ENCODE measurements at regions not wholly inside any gene's neighbourhood (a gene's known extent, or its start where the extent isn't known, plus 50 kb on each side); places are given as distances from the start of the nearest gene placed in this dataset.

GRCh38 chr20:60948224-60948623, 303.8 kb upstream of the CDH4 start:
- DNase-seq (ENCODE audit: low read depth), result no peak
- TF ChIP-seq CTCF (IDR thresholded peaks at IDR 0.05; ENCODE audit: insufficient read depth, low read depth, low read length), result no peak
- no peak overlapping the region for H3K4me3 ChIP-seq (ENCODE audit: low read depth, low read length)

GRCh38 chr20:60950561-60950960, 301.5 kb upstream of the CDH4 start:
- no peak for DNase-seq (ENCODE audit: low read depth)

GRCh38 chr20:60950974-60951373, 301.1 kb upstream of the CDH4 start:
- H3K4me3 ChIP-seq (ENCODE audit: low read depth, low read length), result no peak overlapping the region
- no peak for DNase-seq (ENCODE audit: low read depth)
- no peak for TF ChIP-seq CTCF (IDR thresholded peaks at IDR 0.05; ENCODE audit: insufficient read depth, low read depth, low read length)

More at GRCh38 chr20:60950561-60950960, 301.5 kb upstream of the CDH4 start:
- H3K4me3 ChIP-seq (ENCODE audit: low read depth, low read length), result no peak overlapping the region
- no peak for TF ChIP-seq CTCF (IDR thresholded peaks at IDR 0.05; ENCODE audit: insufficient read depth, low read depth, low read length)

- DNase-seq (ENCODE audit: low read depth), result no peak
- TF ChIP-seq CTCF (IDR thresholded peaks at IDR 0.05; ENCODE audit: insufficient read depth, low read depth, low read length), result no peak
- H3K4me3 ChIP-seq (ENCODE audit: low read depth, low read length), result no peak overlapping the region
These were observed 299.2 kb upstream of the CDH4 start for GRCh38 chr20:60952861-60953260.

- no peak overlapping the region for H3K4me3 ChIP-seq (ENCODE audit: low read depth, low read length)
- TF ChIP-seq CTCF (IDR thresholded peaks at IDR 0.05; ENCODE audit: insufficient read depth, low read depth, low read length), result no peak
- DNase-seq (ENCODE audit: low read depth), result no peak
These were observed 298.7 kb upstream of the CDH4 start for GRCh38 chr20:60953321-60953720.

- H3K4me3 ChIP-seq (ENCODE audit: low read depth, low read length), result no peak overlapping the region
- no peak for TF ChIP-seq CTCF (IDR thresholded peaks at IDR 0.05; ENCODE audit: insufficient read depth, low read depth, low read length)
- DNase-seq (ENCODE audit: low read depth), result no peak
These were observed 296.4 kb upstream of the CDH4 start for GRCh38 chr20:60955706-60956105.

GRCh38 chr20:60956194-60956593, 295.9 kb upstream of the CDH4 start:
- no peak for DNase-seq (ENCODE audit: low read depth)
- no peak overlapping the region for H3K4me3 ChIP-seq (ENCODE audit: low read depth, low read length)
- no peak for TF ChIP-seq CTCF (IDR thresholded peaks at IDR 0.05; ENCODE audit: insufficient read depth, low read depth, low read length)
